ENCODE measurements at regions not wholly inside any gene's neighbourhood (a gene's known extent, or its start where the extent isn't known, plus 50 kb on each side); places are given as distances from the start of the nearest gene placed in this dataset.
A peak's percentile ranks its signal among the peaks of the same experiment; 100 is the strongest.
"Not testable (repeated sequence)": the region's sequence is repeated elsewhere in the genome, so short reads cannot be mapped to it uniquely, and the experiment has no call there.

DNA sequence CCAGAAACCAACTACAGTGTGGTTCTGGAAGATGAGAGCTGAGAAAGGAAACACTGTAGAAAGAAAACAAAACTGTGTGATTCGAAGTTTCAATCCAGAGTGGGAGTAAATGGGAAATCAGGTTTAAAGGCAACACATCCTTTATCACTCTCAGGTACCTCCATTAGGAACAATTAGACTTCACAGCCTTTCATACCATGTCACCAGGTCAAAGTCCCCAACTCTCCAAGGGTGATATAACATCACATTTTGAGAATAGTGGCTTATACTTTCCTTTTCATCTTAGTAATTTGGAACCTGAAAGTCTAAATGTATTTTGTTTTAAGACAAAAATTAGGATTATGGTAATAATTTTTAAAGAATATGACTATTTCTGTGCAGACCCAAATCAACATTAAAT, 194.9 kb upstream of the WWC1 start:
- DNase-seq (ENCODE audit: low spot score): no peak

DNA sequence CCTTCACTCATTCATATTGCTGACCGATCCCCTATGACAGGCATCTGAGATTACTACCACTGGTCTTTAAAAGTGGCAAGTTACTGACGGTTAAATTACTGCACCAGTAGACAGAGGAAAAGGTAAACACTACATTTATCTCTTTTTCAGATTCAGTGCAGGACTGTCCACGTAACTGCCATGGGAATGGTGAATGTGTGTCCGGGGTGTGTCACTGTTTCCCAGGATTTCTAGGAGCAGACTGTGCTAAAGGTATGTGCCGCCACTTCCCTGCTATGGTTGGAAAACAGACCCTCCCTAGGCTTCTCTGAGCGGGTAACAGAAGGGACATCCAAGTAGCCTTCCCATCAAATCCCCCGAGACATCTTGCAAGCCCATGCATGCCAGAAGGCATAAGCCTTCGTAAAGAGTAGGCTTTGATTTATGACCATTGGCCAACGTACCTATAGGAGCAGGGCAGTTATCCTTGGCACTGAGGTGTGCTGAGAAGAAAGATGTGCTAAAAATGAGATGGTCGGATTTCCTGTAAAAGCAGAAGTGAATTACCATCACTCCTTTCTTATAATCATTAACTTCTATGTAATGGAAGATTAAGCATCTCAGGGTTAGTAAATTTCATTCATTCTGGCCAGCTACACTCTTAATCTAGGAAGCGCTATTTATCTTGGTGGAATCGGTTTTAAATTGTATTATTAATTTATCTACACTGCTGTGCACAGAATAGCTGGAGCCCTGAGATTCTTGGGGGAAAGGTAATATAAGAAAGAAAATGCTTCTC, 193.4 kb upstream of the WWC1 start:
- no peak for DNase-seq (ENCODE audit: low spot score)

DNA sequence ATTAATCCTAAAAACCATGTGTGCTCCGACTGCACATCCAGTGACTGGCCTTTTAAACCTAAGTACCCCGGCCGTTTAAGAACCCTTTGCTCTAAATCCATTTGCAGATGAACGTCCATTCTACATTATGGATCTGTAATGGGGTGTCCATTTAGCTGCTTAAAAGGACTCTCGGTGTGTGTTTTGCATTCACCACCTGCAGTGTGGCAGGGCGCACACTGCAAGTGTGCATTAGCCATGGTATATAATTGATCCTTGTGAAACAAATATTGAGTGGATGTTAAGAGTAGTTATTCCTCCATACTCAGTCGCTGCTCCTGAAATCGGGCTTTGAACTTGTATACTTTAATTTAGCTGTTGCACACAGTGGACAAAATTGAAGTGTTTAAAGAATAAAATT, 190.1 kb upstream of the WWC1 start:
- no peak for DNase-seq (ENCODE audit: low spot score)

DNA sequence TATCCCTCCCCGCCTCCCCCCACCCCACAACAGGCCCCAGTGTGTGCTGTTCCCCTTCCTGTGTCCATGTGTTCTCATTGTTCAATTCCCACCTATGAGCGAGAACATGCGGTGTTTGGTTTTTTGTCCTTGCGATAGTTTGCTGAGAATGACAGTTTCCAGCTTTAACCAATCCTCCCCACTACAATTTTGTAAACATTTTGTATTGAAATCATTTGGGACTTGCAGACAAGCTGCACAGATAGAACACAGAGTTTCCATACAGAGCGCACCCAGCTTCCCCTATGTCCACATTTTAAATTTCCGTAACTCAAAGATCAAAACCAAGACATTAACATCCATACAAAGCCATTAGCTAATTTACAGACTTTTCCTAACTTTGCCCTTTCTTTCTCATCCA, 188.4 kb upstream of the WWC1 start:
- DNase-seq (ENCODE audit: low spot score): not testable (repeated sequence)

DNA sequence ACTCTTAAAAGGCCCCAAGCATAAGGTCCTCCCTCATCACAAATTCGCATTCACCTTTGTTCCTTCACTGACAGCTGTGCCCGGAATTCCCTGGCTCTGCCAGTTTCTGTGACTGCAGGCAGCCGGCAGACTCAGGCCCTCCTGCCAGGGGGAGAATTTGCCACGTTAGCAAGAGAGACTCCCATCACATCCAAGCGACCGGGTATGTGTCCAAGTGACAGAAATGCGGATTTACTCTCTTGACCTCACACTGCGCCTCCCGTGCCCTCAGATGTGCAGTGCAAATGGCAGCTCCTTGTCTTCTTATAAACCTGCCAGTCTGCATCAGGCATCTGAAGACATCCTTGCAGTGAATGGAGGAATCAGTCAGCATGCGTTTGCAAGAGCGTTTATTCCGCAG, 187.1 kb upstream of the WWC1 start:
- DNase-seq (ENCODE audit: low spot score): no peak

DNA sequence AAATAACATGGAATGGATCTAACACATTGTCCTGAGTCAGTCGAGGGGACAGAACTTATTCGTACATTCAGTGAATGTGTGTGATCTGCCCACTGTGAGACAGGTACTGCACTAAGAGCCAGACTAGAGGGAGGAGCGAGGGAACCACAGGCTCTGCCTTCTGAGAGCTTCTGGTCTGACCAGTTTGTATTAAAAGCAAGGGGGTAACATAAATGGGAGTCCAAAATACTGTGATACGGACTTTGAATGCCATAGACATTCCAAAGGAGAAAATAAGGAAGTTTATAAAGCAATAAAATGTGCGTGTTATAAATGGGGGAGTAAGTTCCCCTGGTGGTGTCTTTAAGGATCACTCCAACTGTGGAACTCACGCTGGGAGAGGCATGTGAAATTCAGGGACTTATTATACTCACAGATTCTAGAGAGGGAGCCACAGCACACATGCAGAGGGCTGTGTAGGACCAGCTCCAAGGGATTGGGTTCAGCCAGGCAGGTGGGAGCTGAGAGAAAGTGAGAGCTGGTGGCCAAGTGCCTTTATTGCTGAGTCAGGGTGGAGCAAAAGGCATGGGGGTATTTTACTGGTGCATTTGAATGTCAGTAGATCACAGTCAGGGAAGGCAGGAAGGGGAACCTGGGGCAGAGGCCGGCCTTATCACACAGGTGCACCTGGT, 186.5 kb upstream of the WWC1 start:
- no peak for DNase-seq (ENCODE audit: low spot score)

DNA sequence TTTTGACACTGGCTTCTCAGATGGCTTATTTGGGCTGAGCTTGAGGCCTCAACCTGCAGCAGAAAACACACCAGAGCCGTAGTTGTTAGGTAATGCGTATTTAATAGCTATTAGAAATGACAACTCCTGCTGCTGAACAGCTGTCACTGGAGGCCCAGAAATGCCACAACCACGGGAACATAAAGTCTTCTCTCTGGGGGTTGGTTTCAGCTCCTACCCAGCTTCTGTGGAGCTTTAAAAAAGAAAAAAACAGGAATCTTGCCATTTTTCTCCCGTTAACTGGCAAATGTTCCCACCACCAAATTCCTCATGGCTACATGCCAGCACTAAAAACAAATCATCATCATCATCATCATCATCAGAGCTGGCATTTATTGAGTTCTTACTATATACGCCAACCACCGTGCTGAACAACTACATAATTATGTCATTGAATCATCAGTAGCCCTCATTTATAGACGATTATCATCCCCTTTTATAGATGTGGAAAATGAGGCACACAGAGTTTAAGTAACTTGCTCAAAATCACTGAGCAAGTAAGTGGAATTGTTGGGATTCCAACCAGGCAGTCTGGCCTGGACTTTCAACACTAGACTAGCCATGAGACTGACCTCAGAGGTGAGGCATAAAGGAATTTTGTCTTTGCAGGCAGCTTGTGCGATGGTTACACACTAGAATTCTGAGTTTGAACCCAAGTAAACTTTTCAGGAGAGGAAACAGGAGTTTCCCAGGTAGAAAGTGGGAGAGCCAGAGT, 185.3 kb upstream of the WWC1 start:
- DNase-seq (ENCODE audit: low spot score): no peak

DNA sequence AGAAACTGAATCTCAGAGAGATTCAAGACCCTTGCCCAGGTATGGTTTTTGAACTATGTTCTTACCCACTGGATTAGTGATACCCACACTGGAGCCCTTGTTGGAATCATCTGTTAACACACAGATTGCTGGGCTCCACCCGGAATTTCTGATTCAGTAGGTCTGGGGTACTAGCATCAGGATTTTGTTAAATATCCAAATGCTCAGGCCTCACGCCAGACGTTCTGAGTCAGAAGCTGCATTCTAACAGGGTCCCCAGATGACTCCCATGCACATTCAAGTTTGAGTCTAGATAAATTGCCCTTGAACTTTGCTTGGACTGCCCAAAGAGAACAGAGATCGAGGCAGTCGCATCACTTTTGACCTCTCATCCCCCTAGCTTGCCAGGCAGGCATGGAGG, 182.0 kb upstream of the WWC1 start:
- no peak for DNase-seq (ENCODE audit: low spot score)

DNA sequence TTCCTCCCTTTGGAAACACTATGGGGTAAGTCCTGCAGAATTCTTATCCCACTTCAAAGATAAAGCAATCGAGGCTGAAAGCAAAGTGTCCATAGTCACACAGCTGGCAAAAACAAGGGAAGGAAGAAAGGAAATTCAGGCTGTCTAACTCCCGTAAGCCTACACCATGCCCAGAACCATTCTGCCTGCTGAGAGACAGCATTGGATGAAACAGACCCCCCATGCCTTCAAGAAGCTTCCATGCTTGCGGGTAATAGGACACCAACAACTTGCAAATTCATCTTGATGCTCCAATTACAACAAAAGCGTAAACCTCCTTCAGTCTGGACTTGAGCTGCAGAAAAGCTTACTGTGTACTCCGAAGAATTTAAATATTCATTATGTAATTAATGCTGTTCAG, 181.1 kb upstream of the WWC1 start:
- no peak for DNase-seq (ENCODE audit: low spot score)

DNA sequence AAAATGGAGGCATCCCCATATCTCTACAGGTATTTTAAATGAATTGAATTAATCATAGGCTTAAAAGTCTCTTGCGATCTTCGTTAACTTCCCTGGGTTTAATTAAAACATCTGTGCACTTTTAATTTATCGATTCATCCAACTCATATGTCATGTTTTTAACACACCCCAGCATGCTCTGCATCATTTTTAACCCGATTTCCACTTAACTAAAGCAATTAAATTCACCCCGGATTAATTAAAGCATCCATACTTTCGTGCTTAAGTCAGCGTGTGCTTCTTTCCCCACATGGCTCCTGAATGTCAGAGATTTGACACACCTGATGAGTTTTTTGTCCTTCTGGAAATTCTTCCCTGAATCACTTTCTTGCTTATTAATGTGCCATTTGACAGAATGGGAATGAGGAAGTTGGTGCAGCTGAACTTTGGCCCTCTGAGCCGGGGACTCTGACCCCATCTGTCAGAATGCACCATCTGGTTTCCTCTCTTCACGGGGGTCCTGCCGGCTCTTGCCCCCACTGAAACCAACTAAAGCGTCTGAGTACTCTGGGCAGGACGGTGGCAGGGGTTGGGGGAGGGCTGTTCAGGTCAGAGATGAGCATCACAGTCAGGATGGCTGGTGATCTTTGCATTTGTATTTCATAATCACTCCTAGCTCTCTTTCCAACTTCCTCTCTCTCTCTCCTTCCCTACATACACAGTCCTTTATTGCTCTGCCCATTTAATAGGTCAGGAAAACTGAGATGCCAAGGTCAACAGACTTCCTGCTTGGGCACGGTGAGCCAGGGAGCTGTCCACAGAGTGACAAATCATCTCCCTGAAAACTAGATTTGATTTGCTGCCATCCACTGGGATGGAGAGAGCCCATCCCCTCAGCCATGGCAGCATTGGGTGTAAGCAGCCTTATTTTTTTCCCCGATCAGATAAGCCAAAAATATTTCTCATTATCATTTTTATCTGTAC, 180.3 kb upstream of the WWC1 start:
- no peak for DNase-seq (ENCODE audit: low spot score)

DNA sequence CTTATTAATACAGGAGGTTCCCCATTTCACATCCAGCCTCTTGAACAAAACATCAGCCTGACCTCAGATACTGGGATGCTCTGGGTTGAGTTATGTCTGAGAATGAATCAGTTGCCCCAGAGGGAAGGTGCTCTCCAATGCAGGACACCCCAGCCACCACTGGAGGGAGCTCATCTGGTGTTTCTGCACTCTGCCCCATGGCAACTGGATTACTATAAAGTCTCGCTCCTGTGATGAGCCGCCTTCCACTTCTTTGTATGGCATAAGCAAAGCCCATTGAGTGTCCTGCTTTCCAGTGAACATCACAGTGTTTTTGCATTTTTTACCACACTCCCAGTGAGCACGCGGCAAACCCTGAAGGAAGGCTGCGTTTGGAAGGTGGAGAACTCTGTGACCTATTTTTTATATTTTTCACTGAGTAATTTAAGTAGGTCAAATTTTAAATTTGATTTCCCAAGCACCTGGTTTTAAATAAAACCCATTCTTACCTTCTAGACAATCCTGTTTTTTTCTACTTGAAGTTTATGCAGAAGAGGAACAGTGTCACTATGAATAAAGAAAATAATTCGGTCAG, 176.9 kb upstream of the WWC1 start:
- DNase-seq (ENCODE audit: low spot score): peak; percentile 74

DNA sequence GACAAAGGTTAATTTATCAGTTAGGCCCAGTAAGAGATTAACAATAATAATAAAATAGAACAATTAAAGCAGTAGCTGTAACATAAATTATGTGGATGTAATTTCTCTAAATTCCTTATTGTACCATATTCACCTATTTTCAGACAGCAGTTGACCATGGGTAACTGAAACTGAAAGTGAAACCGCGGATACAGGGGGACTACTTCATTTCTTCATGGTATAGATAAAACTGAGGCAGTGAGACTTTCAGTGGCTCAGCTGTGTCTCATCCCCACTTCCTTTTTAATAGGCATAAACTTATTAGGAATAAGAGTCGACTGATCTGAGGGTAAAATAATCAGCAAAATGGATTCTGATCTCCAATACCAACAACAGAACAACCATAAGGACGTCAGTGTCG, 174.0 kb upstream of the WWC1 start:
- DNase-seq (ENCODE audit: low spot score): no peak

DNA sequence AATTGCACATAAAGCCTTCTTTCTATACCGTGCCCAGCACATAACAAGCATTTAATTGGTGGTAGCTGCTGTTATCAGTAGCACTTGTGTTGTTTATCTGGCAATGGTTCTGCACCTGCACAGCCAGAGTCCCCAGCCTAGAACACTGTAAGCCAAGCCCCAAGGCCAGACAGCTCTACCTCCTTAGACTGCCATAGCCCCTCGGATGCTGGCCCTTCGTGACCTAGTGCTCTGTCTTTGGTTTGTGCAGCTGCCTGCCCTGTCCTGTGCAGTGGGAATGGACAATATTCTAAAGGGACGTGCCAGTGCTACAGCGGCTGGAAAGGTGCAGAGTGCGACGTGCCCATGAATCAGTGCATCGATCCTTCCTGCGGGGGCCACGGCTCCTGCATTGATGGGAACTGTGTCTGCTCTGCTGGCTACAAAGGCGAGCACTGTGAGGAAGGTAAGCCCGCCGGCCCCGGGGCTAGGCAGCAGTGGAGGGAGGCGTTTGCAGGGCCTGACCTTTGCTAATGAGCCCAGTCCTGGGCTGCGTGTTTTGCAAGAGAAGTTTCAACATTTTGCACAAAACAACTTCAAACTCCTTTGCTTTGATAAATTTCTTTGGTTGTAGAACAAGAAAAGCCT, 173.3 kb upstream of the WWC1 start:
- DNase-seq (ENCODE audit: low spot score): no peak

DNA sequence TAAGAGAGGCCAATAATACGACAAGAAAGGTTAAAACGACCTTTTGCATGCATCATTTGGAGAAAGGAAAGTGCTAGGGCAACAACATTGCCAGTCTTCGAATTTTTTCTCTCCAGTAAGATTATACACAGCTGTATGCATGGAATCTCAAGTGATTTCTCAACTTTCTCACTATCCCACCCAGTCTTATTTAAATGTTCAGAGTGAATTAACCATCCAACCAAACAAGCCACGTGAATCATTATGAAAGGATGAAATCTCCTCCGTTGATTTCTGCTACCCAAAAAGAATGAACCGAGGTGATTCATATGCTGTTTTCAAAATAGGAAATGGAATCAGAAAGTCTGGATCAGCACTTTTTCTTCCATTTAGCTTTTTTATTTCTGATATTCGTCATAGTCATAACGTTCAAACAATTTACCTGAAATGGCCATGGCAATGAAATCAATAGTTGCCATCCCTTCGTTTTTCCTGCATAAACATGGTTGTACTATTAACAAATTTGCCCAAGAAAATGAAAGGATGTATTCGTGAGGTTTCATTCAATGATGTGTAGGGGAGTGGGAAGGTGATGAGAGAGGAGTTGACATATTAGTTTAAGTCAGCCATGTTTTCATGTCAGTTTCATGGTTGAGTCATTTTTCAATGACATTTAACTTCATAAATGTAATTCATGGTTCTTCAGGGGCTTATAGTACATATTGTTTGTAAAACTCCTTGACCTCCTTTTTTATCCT, 170.9 kb upstream of the WWC1 start:
- no peak for DNase-seq (ENCODE audit: low spot score)

DNA sequence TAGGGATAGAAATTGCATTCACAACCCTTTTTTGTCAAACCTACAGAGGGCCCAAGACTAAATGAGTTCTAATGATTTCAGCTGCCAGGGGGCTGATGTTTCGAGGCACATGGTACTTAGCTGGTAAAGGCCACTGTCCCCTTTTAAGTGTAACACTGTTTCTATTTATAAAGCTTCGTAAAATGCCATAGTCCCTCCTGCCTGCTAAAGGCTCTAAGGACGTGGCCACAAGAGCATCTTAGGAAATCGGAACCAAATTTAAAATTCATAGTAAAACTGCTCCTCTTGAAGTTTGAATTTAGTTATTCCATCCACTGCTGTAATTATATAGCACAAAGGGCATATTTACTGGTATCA, 170.3 kb upstream of the WWC1 start:
- DNase-seq (ENCODE audit: low spot score): no peak

DNA sequence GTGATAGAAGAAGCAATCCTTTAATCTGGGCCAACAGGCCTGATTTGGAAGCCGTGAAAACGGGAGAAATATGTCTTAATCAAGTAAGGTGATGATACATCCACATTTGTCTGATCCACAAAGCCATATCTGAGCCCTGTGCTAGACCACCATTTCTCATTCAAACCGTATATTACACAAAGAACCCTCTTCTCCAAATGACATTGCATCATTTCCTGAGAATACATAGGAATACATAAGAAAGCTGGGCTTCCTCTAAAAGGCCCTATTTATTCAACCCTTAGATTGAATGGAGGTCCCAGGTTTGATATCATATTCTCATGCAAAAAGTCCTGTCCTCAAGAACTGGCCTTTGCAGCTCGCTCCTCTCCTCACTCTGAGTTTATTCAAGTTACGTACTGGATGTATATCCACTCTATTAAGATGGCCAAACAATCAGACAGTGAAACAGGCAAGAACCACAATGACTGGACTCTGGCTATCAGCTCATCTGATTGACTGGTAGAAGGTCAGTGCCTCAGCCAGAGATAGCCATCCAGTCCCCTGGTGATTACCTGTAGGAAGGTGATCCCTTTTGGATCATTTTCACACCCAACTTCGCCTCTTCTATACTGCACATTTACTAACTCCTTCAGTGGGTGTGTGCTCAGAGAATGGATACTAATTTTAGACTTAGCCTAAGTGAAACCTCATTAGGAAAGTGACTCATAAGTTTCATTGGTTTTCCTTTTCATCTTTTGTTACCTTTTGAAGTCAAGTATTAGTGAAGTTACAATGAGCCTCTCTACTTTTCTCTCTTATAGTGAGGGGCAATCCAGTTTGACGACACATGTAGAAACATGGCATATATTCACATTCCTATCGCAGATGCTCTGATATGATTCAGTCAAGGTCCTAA, 167.6 kb upstream of the WWC1 start:
- no peak for DNase-seq (ENCODE audit: low spot score)

DNA sequence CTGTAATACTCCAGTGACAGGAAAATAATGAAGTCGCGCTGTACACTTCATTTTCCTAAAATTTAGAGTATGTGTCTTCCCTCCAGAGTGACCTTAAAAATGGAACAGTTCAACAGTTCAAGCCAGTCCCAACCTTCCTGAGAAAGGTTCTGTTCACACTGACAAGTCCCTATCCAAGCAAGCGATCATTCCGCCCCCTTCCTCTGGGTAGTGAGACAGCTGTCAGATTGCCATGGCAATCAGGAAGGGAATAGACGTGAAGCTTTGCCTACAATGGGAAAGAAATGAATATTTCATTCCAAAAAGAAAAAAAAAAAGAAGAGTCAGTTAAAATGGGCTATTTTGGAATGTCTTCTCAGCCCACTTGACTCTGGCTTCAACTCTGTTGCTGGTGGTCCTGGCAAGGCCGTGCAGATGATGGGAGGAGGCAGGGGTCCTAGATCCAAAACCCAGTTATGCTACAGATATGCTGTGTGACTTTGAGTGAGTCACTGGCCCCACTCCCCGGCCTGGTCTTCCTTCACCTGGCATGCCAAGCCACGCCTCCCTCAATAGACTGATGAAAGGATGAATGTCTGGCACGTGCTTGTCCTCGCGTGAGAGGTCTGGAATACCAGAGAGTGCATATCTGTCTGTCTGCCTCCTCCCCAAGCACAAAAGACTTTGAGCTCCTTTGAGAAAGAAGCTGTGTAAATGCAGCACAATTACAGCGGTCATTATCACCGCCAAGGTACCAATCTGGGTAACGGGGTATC, 165.8 kb upstream of the WWC1 start:
- DNase-seq (ENCODE audit: low spot score): no peak

DNA sequence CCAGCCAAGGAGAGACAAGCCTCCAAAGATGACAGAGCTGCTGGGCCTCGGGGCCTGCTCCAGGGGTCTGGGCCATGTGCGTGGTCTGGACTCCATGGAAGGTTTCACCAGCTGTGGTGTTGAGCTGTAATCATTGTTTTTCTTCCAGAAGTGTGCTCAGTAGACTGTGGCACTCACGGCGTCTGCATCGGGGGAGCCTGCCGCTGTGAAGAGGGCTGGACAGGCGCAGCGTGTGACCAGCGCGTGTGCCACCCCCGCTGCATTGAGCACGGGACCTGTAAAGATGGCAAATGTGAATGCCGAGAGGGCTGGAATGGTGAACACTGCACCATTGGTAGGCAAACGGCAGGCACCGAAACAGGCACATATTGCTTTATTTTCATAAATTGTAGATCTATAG, 164.8 kb upstream of the WWC1 start:
- DNase-seq (ENCODE audit: low spot score): no peak

DNA sequence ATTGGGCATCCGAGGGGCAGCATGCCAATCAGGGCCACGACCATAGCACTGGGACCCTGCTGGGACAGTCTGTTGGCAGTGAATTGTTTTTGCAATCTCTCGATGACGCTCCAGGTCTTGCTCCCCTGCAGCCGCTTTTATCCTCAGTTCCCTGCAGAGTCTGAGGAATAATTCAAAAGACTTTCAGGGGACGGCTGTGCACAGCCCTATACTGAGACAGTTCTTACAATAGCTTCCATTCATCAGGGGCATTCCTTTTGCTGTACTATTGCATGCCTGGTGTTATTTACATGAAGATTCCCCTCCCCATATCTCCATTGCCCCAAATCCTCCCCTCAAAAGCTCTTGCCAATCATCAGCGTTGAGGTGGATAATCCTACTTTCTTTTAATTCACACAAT, 163.3 kb upstream of the WWC1 start:
- no peak for DNase-seq (ENCODE audit: low spot score)

All from RKO (cell line).